NCI-H146 treated with DMSO at 0.1 percent for 48 hours (cell line): ENCODE measurements at regions not wholly inside any gene's neighbourhood (a gene's known extent, or its start where the extent isn't known, plus 50 kb on each side); places are given as distances from the start of the nearest gene placed in this dataset.

Source experiments
- DNase-seq: peaks from one replicate; lab custom pipeline; 2025; ENCODE audit not compliant: unreplicated experiment; lab: John Stamatoyannopoulos, UW

DNA sequence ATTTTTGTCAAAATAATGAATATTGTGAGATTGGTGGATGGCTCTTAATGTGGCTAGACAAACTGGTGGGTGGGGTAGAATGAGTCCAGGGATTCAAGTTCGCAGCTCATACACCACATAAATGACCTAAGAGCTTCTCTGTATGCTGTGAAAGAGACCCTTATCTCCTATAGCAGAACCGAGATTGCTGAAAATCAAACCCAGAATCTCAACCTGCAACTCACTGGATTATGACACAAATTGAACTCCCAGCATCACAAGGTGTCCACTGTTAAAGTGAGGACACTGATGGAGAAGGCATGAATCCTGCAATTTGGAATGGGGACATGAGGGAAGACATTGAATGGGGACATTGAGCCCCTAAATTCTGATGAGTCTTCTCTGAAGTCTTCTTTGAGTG, 51.3 kb upstream of the CNKSR3 start:
- no peak for DNase-seq

DNA sequence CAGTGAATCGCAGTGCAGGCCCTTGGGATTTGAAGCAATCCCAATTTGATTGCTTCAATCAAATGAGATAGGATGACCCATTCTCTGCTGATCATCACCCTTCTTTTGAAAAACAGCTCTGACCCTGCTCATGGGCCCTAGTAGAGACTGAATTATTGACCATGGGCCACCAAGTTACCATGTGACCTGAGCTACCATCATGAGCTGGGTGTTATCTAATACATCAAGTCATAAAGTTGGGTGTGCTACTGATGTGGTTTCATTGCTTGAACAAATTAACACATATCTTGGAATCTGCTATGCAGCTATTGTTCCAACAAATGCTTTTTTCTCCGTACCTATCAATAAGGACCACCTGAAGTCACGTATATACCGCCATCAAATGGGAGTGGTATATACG, 54.8 kb upstream of the CNKSR3 start:
- DNase-seq: no peak

DNA sequence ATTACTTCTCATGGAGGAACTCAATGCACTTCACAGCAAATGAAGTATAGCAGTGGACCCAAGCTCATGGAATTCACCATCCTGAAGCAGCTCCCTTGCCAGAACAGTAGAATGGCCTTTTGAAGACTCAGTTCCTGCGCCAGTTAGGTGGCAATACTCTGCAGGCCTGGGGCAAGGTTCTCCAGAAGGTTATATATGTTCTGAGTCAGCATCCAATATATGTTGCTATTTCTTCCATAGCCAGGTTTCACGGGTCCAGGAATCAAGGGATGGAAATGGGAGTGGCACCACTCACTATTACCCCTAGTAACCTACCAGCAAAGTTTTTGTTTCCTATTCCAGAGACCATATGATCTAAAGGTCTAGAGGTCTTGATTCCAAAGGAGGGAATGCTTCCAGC, 56.4 kb upstream of the CNKSR3 start:
- no peak for DNase-seq

DNA sequence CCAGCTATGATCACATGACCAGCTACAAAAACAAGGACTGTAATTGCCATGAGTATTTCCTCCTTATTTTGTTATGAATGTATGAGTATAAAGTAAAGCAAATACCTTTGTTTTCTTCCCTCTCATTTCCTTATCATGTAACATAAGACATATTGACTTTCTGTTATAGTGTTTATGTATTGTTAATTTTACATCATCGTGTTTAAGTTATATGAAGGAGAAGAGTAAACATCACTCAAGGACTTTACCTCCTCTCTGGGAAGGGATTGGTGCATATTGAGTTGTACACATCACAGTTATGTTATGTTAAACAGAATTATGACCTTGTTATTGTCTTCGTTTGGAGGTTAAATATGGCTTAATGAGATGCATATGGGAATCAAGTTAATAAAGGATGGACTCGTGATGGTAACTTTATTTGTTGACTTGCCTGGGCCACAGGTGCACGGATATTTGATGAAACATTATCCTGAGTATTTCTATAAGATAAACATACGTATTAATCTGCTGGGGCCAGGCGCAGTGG, 57.3 kb upstream of the CNKSR3 start:
- peak; percentile 89 for DNase-seq

DNA sequence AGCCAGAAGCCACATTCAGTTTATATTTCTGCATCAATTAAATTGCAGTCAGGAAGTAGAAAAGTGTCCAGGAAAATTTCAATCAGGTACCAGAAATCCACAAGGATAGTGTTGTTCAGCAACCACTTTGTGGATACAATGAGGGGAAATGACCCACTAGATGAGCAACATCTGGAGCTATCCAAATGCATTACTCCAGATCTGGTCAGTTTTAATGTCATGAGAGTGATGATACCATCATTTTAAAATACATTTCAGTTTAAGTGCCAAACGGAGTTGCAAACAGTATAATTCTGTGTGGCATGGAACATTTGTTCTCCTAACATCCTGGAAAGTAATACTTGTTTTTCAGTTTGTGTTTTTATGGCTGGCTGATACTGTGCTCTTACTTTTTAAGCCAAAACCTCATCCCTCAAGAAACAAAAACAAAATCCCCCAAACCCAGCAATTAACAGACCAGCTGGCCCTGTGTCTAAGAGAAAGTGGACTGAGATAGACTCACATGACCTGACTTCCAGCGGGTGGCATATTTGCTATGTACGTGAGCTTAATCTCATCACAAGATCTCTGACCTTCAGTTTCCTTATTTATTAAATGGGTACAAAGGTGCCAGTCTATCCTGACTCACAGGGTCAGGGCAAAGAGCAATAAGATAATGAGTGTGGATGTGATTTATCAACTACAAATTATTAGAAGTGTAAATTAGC, 58.8 kb upstream of the CNKSR3 start:
- peak; percentile 85 for DNase-seq

DNA sequence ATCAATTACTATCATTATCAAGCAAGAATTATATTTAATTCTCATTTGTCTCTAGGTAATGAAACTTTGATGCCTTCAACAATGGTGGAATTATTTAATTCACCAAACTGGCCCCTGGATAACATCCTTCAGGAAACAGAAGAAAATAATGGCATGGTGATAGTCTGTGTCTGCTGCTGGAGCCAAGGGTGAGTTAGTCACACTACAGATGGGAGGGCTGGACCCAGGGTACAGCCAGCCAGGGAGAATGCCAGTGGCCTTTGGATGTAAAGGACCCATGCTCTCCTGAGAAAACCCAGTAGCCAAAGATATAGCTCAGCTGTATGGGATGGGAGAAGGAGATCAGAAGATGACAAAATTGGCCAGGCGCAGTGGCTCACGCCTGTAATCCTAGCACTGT, 60.0 kb upstream of the CNKSR3 start:
- DNase-seq: no peak

DNA sequence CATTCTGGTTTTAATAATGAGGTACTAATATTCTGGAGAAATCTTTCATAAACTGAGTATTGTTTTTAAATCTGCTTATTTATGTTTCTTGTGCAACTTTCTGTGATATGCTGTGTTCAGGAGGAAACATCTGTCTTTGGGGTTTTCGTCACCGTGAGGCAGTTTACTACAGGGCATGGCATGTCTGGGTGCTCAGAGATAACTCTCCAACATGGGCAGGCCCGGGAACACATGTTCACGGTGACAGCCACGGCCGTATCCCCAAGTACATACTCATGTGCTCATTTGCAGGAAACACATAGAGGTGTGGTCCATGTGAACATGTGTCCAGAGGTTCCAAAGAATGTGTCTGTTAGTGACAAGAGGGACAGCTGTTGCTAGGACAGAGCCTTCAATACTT, 62.1 kb upstream of the CNKSR3 start:
- DNase-seq: no peak

DNA sequence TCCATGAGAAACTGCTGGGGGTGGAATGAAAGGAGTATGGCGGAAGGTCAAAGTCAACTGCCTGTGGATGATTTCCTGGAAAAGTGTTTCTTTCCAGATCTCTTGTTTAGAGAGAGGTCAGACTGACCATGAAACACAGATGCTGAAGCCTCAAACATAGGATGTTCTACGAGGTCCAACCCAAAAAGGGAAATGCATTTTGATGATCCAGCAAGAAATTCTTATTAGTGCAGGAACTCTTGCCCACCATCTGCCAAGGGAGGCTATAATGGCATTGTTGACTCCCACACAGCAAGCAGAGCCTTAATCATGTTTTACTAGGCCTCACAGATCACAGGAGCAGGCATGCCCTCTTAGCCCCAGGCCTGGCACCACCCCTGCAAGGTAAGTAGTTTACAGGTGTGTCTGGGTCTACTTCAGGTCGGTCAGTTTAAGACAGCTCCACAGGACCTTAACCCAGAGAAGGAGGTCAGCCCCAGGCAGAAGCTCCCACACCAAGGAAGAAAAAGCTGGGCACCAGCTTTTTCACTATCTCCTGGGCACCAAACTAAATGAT, 67.6 kb upstream of the CNKSR3 start:
- no peak for DNase-seq

DNA sequence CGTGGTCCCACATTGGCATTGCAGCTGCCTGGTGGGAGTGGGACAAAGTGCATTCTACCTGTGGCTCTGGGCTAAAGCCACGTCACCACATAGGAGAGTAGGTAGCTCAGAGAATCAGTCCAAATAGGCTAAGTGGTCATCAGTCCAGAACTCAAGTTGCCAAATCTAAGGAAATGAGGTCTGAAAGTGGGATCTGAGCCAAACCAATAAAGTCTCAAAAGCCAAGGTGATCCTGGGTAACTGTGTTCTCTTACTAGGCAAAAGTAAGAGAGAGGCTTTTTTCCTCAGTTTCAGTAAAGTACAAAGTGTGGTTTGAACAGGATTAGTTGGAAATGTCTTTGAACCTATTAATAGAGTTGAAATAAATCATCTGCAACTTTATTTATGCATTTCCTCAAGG, 68.6 kb upstream of the CNKSR3 start:
- DNase-seq: no peak

DNA sequence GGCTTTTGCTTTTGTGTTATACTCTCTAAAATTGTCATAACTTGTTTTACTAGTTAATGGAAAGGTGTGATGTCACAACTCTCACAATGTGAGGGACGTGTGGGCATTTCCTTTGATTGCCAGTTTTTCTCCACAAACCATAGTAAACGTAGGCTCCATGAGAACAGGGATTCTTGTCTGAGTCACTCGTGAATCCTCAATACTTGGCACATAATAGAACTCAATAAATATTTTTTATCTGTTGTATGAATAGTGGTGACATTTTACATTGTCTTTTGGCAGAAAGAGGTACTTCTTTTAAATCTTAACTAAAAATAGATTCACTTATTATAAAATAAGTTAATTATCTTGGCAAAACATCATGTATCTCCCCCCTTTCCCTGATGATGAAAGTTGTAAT, 69.0 kb upstream of the CNKSR3 start:
- DNase-seq: no peak

DNA sequence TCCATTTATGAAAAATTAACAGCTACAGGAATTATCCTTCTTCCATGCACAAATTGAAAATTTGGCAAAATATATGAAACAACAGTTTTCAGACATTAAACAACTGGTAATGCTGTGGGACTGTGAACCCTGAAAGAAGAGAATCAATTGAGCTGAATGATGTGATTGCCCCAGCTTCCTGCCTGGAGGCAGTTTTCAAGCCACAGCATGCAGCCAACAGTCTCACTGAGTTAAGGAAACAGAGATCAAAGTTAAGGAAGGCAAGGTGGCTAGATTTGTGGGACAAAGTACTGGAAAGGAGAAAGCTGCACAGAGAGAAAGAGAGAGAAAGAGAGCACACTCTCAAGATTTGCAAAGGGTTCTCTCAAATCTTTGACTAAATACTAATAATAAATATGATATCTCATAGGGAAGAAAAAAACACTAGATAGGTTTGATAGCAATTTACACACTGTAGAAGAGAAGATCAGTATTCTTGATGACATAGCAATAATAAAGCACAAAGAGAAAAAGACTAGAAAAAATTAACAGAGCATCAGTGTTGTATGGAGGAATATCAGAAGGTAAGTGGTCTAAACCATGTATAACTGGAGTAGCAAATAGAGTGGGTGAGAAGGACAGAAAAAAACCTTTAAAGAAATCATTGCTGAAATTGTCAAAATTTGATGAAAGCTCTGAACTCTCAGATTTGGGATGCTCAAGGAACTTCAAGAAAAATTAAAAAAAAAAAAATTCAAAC, 70.1 kb upstream of the CNKSR3 start:
- DNase-seq: no peak

DNA sequence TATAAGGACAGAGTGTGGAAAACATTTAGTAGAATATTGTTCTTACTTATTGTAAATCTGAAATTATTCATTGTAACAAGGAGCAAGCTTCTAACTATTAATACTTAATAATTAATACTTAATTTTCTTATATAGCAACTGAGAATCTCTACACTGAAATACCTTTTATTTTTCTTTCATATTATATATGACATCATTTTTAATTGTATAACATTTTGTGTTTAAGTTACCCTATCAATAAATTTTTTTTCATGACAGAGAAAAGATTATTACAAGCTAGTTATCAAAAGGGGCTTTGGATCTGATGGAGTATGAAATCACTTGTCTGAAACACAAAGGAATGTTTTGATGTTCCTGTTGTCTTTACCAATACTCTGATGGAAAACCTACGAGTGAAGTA, 72.2 kb upstream of the CNKSR3 start:
- no peak for DNase-seq

DNA sequence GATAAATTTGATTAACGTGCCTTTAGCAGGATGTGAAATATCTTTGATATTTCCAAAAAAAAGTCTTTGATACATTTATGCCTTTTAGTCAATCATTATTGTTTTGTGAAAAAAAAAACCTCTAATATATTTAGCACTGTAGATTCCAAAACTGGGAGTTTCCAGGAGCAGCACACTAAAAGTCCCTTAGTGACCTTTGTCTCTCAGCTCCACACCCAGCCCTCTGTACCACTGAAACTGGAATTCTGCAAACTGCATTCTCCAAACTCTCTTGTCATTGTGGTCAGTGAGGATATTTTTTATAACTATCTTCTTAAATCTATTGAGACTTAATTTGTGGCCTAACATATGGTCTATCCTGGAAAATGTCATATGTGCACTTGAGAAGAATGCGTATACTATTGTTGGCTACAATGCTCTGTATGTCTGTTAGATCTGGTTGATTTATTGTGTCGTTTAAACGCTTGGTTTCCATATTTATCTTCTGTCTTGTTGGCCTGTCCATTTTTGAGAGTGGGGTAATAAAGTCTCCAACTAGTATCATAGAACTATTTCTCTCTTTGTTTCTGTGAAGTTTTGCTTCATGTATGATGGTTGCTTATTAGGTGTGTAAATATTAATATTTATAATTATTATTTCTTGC, 73.2 kb upstream of the CNKSR3 start:
- no peak for DNase-seq

DNA sequence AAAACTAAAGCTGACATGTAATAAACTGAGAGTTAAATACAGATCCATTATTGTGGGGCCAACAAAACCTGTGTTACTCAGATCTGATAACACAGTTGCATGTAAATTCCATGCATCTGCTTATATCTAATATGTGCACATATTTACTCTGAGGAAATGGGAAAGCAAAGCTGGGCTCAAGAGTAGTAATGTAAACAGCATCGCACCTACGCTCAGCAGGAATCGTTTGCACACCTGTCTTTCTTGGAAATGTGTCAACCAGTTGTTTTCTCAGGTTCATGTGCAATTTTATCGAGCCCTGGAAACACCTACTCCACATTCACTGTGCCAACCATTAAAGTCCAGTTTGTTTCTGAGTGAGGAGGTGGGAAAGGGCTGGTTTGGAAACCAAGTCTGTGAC, 80.3 kb upstream of the CNKSR3 start:
- DNase-seq: peak; percentile 100

DNA sequence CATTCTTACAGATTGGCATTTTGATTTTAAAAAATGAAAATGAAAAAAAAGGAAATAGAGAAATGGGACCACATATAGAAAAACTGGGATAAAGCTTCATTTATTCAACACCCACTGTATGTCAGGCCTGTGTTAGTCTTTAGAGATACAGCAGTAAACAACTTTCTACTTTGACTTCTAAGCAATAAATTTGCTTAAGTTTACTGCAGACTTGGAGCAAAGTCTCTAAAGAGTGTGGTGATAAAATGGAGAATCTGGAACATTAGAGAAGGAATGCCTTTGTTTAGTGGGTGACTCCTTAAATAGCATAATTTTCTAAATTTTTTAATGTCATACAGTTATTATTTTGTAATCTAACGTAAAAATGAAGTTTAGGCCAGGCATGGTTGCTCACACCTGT, 80.7 kb upstream of the CNKSR3 start:
- DNase-seq: no peak

DNA sequence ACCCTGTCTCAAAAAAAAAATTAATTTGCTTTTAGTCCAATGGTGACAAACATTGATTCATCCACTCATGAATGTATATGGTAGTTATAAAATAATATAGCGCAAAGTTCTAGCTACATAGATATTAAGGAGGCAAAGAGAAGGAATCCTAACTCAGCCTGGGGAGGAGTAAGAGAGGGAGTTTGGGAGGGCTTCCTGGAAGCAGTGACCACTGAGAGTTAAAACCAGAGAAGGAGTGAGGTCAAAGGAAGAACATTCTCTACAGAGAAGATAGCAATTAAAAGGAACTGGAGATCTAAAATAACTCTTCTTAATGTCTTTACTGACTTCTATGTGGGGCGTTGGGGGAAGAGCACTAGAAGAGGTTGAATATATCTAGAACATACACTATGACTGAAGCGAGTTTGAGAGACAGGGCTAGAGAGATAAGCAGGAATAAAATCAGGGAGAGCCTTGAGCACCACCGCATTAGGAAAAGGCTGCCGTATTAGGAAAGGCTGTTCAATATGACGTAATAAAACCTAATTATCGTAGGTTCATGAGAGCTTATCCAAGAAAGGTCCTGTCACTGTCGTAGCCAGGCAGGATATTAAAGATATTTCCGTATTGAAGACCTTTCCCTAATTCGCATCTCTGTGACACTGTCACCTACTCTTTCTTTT, 81.8 kb upstream of the CNKSR3 start:
- DNase-seq: no peak

DNA sequence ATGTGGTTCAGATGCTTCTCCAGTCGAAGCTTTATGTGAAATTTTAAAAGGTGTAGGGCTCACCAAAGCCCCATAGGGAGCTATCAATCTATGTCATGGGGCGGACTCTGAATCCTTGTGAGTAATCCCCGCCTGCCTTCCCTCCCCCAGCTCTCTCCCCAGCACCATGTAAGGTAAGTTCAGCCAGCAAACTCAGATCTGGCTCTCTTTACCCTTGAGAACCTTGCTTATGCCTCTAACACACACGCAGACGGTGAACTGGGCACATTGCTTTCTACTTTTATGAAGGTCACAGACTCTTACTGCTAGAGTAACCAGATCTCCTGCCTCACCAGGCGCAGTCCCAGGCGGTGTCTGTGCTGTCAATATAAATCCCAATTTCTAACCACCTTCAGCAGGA, 82.6 kb upstream of the CNKSR3 start:
- DNase-seq: no peak

DNA sequence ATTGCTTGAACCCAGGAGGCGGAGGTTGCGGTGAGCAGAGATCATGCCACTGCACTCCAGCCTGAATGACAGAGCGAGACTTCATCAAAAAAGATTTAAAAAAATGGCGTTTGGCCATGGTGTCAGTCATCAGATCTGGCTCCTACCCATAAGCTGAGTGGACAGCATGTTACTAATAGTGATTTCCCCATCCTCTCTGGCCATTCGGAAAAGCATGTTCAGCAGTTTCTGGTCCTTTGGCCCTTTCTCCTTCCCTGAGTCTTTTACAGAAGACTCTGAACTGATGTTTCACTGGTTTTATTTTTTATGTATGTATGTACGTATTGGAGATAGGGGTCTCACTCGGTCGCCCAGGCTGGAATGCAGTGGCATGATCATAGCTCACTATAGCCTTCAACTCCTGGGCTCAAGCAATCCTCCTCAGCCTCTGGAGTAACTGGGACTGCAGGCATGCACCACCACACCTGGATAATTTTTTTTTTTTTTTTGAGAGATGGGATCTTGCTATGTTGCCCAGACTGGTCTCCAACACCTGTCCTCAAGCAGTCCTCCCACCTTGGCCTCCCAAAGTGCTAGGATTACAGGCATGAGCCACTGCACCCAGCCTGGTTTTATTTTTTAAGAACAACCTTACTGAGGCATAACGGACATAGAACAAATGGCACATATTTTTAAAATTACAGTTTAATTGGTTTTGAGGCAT, 84.2 kb upstream of the CNKSR3 start:
- no peak for DNase-seq

DNA sequence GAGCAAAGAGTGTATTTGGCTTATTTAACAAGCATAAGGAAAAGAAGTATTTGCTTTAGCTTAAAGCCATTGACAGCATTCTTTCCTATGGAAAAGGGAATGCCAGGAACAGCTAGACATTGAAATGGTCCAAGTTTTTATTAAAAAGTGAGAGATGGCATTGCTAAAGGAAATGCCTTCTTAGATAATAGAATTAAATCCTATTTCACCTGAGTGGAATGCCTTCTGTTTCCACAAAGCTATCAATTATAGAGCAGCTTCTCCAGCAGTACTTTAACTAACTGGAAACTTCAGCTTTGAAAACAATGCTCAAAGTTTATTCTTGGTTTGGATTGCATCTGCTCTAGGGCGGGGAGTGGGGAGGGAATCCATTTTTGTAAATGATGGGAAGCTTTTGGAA, 85.1 kb upstream of the CNKSR3 start:
- DNase-seq: no peak

DNA sequence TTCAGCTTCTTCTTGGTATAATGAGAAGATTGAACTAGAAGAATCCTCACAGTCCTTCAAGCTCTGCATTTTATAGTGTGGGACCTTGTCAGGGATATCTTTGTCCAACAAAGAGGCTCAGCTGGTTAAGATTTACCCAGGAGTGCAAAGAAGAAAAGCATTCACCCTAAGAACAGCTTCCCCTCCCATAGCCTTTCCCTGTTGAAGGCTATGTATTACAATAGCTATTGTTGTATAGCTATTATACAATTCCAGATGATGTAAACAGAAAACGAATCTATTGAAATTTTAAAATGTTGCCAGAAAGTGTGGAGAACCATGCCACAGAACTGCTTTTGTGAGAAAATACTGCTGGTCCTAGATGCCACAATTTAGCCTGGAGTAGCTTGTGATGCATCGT, 85.5 kb upstream of the CNKSR3 start:
- no peak for DNase-seq

DNA sequence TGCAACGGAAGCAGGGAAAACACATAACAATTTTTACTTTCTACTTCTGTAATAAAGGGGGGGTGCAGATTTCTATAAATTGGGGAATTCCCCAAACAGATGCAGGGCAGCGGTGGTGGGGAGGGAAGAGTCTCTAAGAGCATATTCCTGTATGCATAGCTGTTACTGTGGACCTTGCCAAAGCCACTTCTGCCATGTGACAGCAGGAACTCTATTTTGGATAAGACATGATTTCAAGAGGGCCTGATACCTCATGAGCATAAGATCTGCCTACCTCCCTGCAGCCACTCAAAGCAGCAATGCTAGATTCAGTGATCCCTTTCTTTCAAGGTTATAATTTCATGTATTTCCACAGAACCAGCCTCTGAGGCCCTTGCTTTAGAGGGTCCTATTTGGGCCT, 86.2 kb upstream of the CNKSR3 start:
- DNase-seq: no peak
